Tibial artery (tissue), 4 donors: ENCODE measurements at regions not wholly inside any gene's neighbourhood (a gene's known extent, or its start where the extent isn't known, plus 50 kb on each side); places are given as distances from the start of the nearest gene placed in this dataset.

ENCODE experiments used
- DNase-seq, 2 donors: peaks; one replicate each; pipeline ENCODE4 v3.0.0-alpha.2; 2019
- H3K27ac ChIP-seq, 2 donors: fragments of 200-600 bp; sonication (generic) in 1 of 2; 1 replicate in 1 of 2; 2 replicates in 1 of 2; pipeline ENCODE4 v1.5.1; 2018 to 2019; ENCODE audit warnings: mild to moderate bottlenecking in 1 of 2
- H3K27me3 ChIP-seq, 2 donors: fragments of 200-600 bp; sonication (generic) in 1 of 2; one replicate each; pipeline versions ENCODE4 v1.5.1 to v1.6.0; 2016 to 2019
- H3K36me3 ChIP-seq, 3 donors: fragments of 200-600 bp; sonication (generic) in 2 of 3; one replicate each; pipeline ENCODE4 v1.5.1; 2016 to 2019; ENCODE audit warnings: mild to moderate bottlenecking in 2 of 3
- H3K4me1 ChIP-seq, 4 donors: fragments of 200-600 bp; sonication (generic) in 2 of 4; 1 replicate in 3 of 4; 2 replicates in 1 of 4; pipeline ENCODE4 v1.5.1; 2016 to 2019
- H3K4me3 ChIP-seq, 2 donors: fragments of 200-600 bp; sonication (generic) in 1 of 2; 1 replicate in 1 of 2; 2 replicates in 1 of 2; pipeline ENCODE4 v1.5.1; 2018 to 2019; ENCODE audit warnings: mild to moderate bottlenecking in 2 of 2
- H3K9me3 ChIP-seq, 3 donors: fragments of 200-600 bp; sonication (generic) in 1 of 3; one replicate each; pipeline ENCODE4 v1.5.1; 2016 to 2019
- CTCF ChIP-seq, 2 experiments: fragments of 200-600 bp in 1 of 2; fragments of 450-650 bp in 1 of 2; IDR thresholded peaks; one replicate each; pipeline ENCODE4 v1.5.1; 2017 to 2019; ENCODE audit warnings: antibody characterized with exemption in 2 of 2, mild to moderate bottlenecking in 1 of 2, moderate library complexity in 1 of 2
- intact Hi-C: fragments of 100-400 bp; cut with DNase I; formaldehyde crosslinking; loops from one replicate; pipeline ENCODE4 v1.15.0; 2023; ENCODE audit warnings: low total_unique reads

- intact Hi-C loops, result no loop called here
- Histone ChIP-seq H3K4me3 (no peak overlapping the region), H3K36me3 (no peaks in the 10 kb centered on the region), H3K9me3 (no peaks in the 10 kb centered on the region), H3K27me3 (no peaks in the 10 kb centered on the region), H3K27ac (no peak overlapping the region), H3K4me1 (peaks cover 0 to 3% (median 0%) of the 10 kb centered on the region in 4 donors)
- no peak for TF ChIP-seq CTCF (IDR thresholded peaks at IDR 0.05)
- DNase-seq, result no peak
Measured at GRCh38 chr11:92545906-92546471, 321.4 kb downstream of the FAT3 start.

GRCh38 chr11:92546603-92547002 is 322.0 kb downstream of the FAT3 start:
- intact Hi-C loops, result no loop called here
- no peak for TF ChIP-seq CTCF (IDR thresholded peaks at IDR 0.05)
- H3K4me1 ChIP-seq, result peaks cover 0 to 3% (median 0%) of the 10 kb centered on the region in 4 donors
- no peaks in the 10 kb centered on the region for H3K9me3 ChIP-seq
- no peak overlapping the region for H3K27ac ChIP-seq
- H3K36me3 ChIP-seq, result no peaks in the 10 kb centered on the region
- DNase-seq, result no peak
- H3K27me3 ChIP-seq, result no peaks in the 10 kb centered on the region
- no peak overlapping the region for H3K4me3 ChIP-seq

- Histone ChIP-seq H3K36me3 (no peaks in the 10 kb centered on the region), H3K9me3 (no peaks in the 10 kb centered on the region), H3K4me3 (no peak overlapping the region), H3K4me1 (peaks cover 0 to 3% (median 0%) of the 10 kb centered on the region in 4 donors), H3K27ac (no peak overlapping the region), H3K27me3 (no peaks in the 10 kb centered on the region)
- no peak for DNase-seq
- no peak for TF ChIP-seq CTCF (IDR thresholded peaks at IDR 0.05)
- intact Hi-C loops, result no loop called here
Measured at GRCh38 chr11:92550411-92550810, 325.8 kb downstream of the FAT3 start.

- no peaks in the 10 kb centered on the region for H3K9me3 ChIP-seq
- no peak overlapping the region for H3K4me3 ChIP-seq
- intact Hi-C loops, result no loop called here
- no peak for DNase-seq
- H3K36me3 ChIP-seq, result no peaks in the 10 kb centered on the region
- H3K27me3 ChIP-seq, result no peaks in the 10 kb centered on the region
- H3K27ac ChIP-seq, result no peak overlapping the region
- peaks cover 0 to 3% (median 0%) of the 10 kb centered on the region in 4 donors for H3K4me1 ChIP-seq
- no peak for TF ChIP-seq CTCF (IDR thresholded peaks at IDR 0.05)
Measured at GRCh38 chr11:92550871-92551270, 326.3 kb downstream of the FAT3 start.

GRCh38 chr11:92552942-92553341 is 328.3 kb downstream of the FAT3 start:
- TF ChIP-seq CTCF (IDR thresholded peaks at IDR 0.05), result no peak
- intact Hi-C loops, result no loop called here
- DNase-seq, result no peak
- Histone ChIP-seq H3K9me3 (no peaks in the 10 kb centered on the region), H3K4me1 (peaks cover 0 to 7% (median 0%) of the 10 kb centered on the region in 4 donors), H3K4me3 (no peak overlapping the region), H3K27ac (no peak overlapping the region), H3K27me3 (no peaks in the 10 kb centered on the region), H3K36me3 (no peaks in the 10 kb centered on the region)

- Histone ChIP-seq H3K4me1 (peaks cover 0 to 8% (median 0%) of the 10 kb centered on the region in 4 donors), H3K9me3 (no peaks in the 10 kb centered on the region), H3K4me3 (no peak overlapping the region), H3K27ac (no peak overlapping the region), H3K36me3 (no peaks in the 10 kb centered on the region), H3K27me3 (no peaks in the 10 kb centered on the region)
- DNase-seq, result no peak
- TF ChIP-seq CTCF (IDR thresholded peaks at IDR 0.05), result no peak
- intact Hi-C loops, result no loop called here
Measured at GRCh38 chr11:92554688-92555087, 330.1 kb downstream of the FAT3 start.
